ENCODE measurements at regions not wholly inside any gene's neighbourhood (a gene's known extent, or its start where the extent isn't known, plus 50 kb on each side); places are given as distances from the start of the nearest gene placed in this dataset.

GRCh38 chr9:32234451-32234850 lies 150.0 kb upstream of the ACO1 start:
- Histone ChIP-seq H3K4me1 (no peaks in the 10 kb centered on the region), H3K27me3 (no peaks in the 10 kb centered on the region), H3K27ac (no peak overlapping the region), H3K36me3 (no peaks in the 10 kb centered on the region), H3K9me3 (no peaks in the 10 kb centered on the region), H3K4me3 (no peak overlapping the region)
- TF ChIP-seq POLR2A (IDR thresholded peaks at IDR 0.05) (no peak), CTCF (IDR thresholded peaks at IDR 0.05) (no peak)
- no peak for DNase-seq
- WGBS, 2 donors, result 38 to 46% methylated on average over 2 of the region's 2 CpGs
- intact Hi-C loops (cut with DNase I), result no loop called here

GRCh38 chr9:32247168-32247567 lies 137.3 kb upstream of the ACO1 start:
- H3K27ac ChIP-seq, result no peak overlapping the region
- no peaks in the 10 kb centered on the region for H3K36me3 ChIP-seq
- H3K9me3 ChIP-seq, result no peaks in the 10 kb centered on the region
- no peak overlapping the region for H3K4me3 ChIP-seq
- intact Hi-C loops (cut with DNase I), result no loop called here
- TF ChIP-seq CTCF (IDR thresholded peaks at IDR 0.05) (no peak), POLR2A (IDR thresholded peaks at IDR 0.05) (no peak)
- no peaks in the 10 kb centered on the region for H3K27me3 ChIP-seq
- WGBS, 2 donors, result 33 to 38% methylated on average over 3 of the region's 3 CpGs
- DNase-seq, result no peak
- H3K4me1 ChIP-seq, result no peaks in the 10 kb centered on the region

DNA sequence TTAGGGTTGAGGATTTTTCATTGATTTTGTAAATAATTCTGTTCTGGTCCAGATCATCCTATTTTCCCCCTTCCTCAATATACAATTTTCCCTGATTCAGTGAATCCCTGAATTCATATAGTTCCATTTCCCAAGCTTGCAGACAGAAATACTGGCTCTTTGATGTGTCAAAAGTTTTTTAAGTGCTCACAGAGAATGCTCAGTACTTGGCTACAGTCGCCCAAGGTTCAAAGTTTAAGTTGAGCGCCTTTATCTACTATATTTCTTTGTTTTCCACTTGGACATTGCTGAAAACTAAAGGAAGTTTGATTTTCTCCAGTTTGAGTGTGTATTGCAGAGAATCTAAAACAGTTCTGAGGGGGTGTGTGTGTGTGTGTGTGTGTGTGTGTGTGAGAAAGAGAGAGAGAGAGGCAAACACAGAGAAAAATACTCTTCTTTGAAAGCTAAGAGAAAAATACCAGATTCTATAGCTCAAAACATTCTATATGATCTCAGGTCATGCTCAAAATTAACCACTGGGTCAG lies 136.2 kb upstream of the ACO1 start:
- DNase-seq, result no peak
- WGBS, 2 donors, result 78 to 83% methylated on average over 2 of the region's 2 CpGs
- intact Hi-C loops (cut with DNase I), result no loop called here
- H3K27ac ChIP-seq, result no peak overlapping the region
- H3K36me3 ChIP-seq, result no peaks in the 10 kb centered on the region
- TF ChIP-seq POLR2A (IDR thresholded peaks at IDR 0.05), result no peak
- TF ChIP-seq CTCF (IDR thresholded peaks at IDR 0.05), result no peak
- no peak overlapping the region for H3K4me3 ChIP-seq
- H3K27me3 ChIP-seq, result no peaks in the 10 kb centered on the region
- H3K9me3 ChIP-seq, result no peaks in the 10 kb centered on the region
- H3K4me1 ChIP-seq, result no peaks in the 10 kb centered on the region

DNA sequence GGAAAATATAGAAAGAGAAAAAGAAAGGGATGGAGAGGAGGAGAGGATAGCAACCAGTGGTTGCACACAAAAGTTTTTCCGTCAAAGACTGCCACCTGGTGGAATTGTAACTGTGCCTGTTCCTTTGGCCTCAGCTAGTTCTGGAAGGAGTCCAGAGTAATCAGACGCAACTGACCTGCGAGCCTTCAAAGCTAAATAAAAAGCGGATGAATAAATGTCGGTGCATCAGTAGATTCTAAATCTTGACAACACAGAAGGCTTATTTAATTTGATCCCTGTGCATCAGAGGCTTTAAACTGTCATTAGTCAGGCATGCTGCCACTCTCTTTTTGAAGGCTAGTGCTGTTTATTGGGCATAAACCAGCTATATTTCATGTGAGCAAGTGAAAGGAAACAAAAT lies 132.9 kb upstream of the ACO1 start:
- intact Hi-C loops (cut with DNase I), result no loop called here
- Histone ChIP-seq H3K9me3 (no peaks in the 10 kb centered on the region), H3K4me3 (no peak overlapping the region), H3K36me3 (no peaks in the 10 kb centered on the region), H3K4me1 (no peaks in the 10 kb centered on the region), H3K27ac (no peak overlapping the region), H3K27me3 (no peaks in the 10 kb centered on the region)
- no peak for DNase-seq
- 1 to 2% methylated on average over 5 of the region's 5 CpGs for WGBS, 2 donors
- TF ChIP-seq POLR2A (IDR thresholded peaks at IDR 0.05) (no peak), CTCF (IDR thresholded peaks at IDR 0.05) (peak in 5 of 6 experiments; percentile 19 to 42 (median 36))

DNA sequence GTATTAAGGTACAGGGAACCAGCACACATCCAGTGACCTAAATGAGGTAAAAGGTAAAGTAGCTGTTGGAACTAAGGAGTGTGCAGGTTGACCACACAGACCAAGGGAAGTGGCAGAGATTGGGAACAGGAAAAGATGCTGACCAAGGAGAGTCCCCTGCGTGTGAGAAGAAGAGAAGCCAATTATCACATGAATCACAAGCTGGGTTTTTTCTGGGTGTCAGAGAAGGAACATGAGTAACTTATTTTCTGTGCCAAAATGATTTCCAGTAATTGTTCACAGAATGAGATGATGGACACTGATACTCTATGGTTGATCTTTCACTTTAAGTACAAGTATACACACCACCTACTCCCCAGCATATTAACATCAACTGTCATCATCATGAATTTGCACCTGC lies 130.7 kb upstream of the ACO1 start:
- no peaks in the 10 kb centered on the region for H3K27me3 ChIP-seq
- H3K36me3 ChIP-seq, result no peaks in the 10 kb centered on the region
- intact Hi-C loops (cut with DNase I), result no loop called here
- DNase-seq, result no peak
- no peak overlapping the region for H3K27ac ChIP-seq
- no peak for TF ChIP-seq POLR2A (IDR thresholded peaks at IDR 0.05)
- H3K4me3 ChIP-seq, result no peak overlapping the region
- no peaks in the 10 kb centered on the region for H3K9me3 ChIP-seq
- 30 to 39% methylated on average over 1 of the region's 1 CpG for WGBS, 2 donors
- no peaks in the 10 kb centered on the region for H3K4me1 ChIP-seq

DNA sequence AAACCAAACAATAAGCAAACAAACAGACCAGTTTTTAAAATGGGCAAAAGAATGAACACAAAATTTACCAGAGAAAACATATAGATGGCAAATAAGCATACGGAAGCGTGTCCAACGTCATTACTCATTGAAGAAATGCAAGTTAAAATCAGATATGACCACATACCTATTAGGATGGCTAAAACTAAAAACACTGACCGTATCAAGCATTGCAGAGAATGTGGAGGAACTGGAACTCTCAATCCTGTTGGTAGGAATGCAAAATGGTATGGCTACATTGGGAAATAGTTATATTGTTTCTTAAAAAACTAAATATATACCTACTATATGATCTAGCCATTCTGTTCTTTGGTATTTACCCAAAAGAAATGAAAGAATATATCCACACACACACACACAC lies 129.4 kb upstream of the ACO1 start:
- Histone ChIP-seq H3K9me3 (no peaks in the 10 kb centered on the region), H3K27me3 (no peaks in the 10 kb centered on the region), H3K27ac (no peak overlapping the region), H3K4me3 (no peak overlapping the region), H3K4me1 (no peaks in the 10 kb centered on the region), H3K36me3 (no peaks in the 10 kb centered on the region)
- intact Hi-C loops (cut with DNase I), result no loop called here
- no peak for DNase-seq
- TF ChIP-seq CTCF (IDR thresholded peaks at IDR 0.05) (no peak), POLR2A (IDR thresholded peaks at IDR 0.05) (no peak)
- 65 to 87% methylated on average over 4 of the region's 4 CpGs for WGBS, 2 donors
